ENCODE measurements at regions not wholly inside any gene's neighbourhood (a gene's known extent, or its start where the extent isn't known, plus 50 kb on each side); places are given as distances from the start of the nearest gene placed in this dataset.

DNA sequence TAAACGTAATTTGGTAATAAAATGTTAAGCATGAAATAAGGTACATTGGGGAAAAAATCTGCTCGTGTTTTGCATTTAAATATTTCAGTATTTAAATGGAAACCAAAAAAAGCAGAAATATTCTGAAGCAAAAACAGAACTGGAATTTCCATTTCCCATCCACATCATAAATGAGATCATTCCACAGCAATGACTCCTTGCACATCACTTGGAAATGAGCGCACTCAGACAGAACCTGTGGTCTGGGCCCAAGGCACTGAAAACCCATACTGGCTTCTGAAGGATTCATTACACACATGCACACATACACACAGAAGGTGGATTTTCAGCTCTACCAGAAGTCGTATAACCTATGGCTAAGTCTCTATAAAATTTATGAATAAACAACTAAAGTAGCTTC is 174.8 kb downstream of the IBTK start:
- H3K4me3 ChIP-seq (ENCODE audit: low read length) = no peak overlapping the region
- no peaks in the 10 kb centered on the region for H3K27me3 ChIP-seq (ENCODE audit: control insufficient read depth, insufficient read depth, low read length)
- 81% methylated on average over 2 of the region's 4 CpGs for WGBS (ENCODE audit: insufficient coverage, low lambda C conversion rate)
- DNase-seq = no peak
- H3K27ac ChIP-seq (ENCODE audit: low read length) = no peak overlapping the region
- H3K9me3 ChIP-seq (ENCODE audit: control insufficient read depth, low read depth, low read length) = no peaks in the 10 kb centered on the region
- H3K36me3 ChIP-seq (ENCODE audit: control insufficient read depth, insufficient read depth, low read length) = no peaks in the 10 kb centered on the region
- H3K4me1 ChIP-seq (ENCODE audit: control insufficient read depth, insufficient read depth, low read length) = no peaks in the 10 kb centered on the region

DNA sequence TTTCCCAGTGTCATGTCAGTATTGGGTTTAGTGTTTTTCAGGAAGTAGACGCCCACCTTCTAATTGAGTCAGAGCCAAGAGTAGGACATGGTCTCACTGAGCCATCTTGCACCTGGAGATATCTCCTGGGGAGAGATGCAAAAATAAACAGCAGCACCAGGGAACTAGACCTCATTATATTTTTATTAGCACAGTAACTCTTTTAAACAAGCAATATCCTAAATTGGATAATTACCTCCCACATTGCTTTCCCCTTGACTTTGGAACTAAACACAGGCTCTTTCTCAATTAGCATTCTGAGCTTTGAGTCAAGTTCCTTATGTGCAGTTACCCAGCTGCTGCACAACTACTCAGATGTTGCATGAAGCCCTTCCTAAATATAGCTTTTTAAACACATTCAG is 175.4 kb downstream of the IBTK start:
- no peaks in the 10 kb centered on the region for H3K4me1 ChIP-seq (ENCODE audit: control insufficient read depth, insufficient read depth, low read length)
- DNase-seq = no peak
- no peaks in the 10 kb centered on the region for H3K27me3 ChIP-seq (ENCODE audit: control insufficient read depth, insufficient read depth, low read length)
- H3K9me3 ChIP-seq (ENCODE audit: control insufficient read depth, low read depth, low read length) = no peaks in the 10 kb centered on the region
- no peak overlapping the region for H3K27ac ChIP-seq (ENCODE audit: low read length)
- no peaks in the 10 kb centered on the region for H3K36me3 ChIP-seq (ENCODE audit: control insufficient read depth, insufficient read depth, low read length)
- no peak overlapping the region for H3K4me3 ChIP-seq (ENCODE audit: low read length)
- WGBS (ENCODE audit: insufficient coverage, low lambda C conversion rate) = no CpG with 5 or more reads among the region's 1 CpG

DNA sequence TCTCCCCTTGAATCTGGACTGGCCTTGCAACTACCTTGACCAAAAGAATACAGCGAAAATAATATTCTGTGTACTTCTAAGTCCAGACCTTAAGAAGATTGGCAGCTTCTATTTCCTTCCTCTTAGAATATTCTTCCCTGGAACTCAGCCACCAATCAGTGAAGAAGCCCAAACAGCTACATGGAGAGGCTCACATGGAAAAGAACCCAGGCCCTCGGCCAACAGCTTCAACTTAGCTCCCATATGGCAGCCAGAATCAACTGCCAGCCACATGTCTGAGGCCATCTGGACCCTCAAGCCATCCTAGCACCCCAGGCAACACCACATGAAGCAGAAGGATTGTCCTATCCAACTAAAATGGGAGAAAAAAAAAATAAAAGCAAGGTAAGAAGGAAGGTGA is 178.8 kb downstream of the IBTK start:
- no peaks in the 10 kb centered on the region for H3K36me3 ChIP-seq (ENCODE audit: control insufficient read depth, insufficient read depth, low read length)

DNA sequence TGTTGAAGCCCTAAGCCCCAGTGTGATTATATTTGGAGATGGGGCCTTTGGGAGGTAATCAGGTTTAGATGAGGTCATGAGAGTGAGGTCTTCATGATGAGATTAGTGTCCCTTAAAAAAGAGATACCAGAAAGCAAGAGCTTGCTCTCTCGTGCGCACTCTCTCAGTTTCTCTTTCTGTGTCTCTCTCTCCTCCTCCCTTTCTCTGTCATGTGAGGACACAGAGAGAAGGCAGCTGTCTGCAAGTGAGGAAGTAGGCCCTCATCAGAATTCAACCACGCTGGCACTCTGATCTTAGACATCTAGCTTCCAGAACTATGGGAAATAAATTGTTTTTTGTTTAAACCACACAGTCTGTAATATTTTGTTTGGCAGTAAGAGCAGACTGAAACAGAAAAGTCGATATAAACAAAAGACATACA is 180.5 kb downstream of the IBTK start:
- no peak overlapping the region for H3K27ac ChIP-seq (ENCODE audit: low read length)
- no peak overlapping the region for H3K4me3 ChIP-seq (ENCODE audit: low read length)
- H3K4me1 ChIP-seq (ENCODE audit: control insufficient read depth, insufficient read depth, low read length) = no peaks in the 10 kb centered on the region
- DNase-seq = no peak
- no peaks in the 10 kb centered on the region for H3K9me3 ChIP-seq (ENCODE audit: control insufficient read depth, low read depth, low read length)
- no peaks in the 10 kb centered on the region for H3K36me3 ChIP-seq (ENCODE audit: control insufficient read depth, insufficient read depth, low read length)
- no peaks in the 10 kb centered on the region for H3K27me3 ChIP-seq (ENCODE audit: control insufficient read depth, insufficient read depth, low read length)
- 73% methylated on average over 3 of the region's 4 CpGs for WGBS (ENCODE audit: insufficient coverage, low lambda C conversion rate)

More for the DNA sequence above, 178.8 kb downstream of the IBTK start:
- no peaks in the 10 kb centered on the region for H3K4me1 ChIP-seq (ENCODE audit: control insufficient read depth, insufficient read depth, low read length)
- no peak overlapping the region for H3K27ac ChIP-seq (ENCODE audit: low read length)
- H3K9me3 ChIP-seq (ENCODE audit: control insufficient read depth, low read depth, low read length) = no peaks in the 10 kb centered on the region
- no peaks in the 10 kb centered on the region for H3K27me3 ChIP-seq (ENCODE audit: control insufficient read depth, insufficient read depth, low read length)
- 100% methylated on average over 1 of the region's 2 CpGs for WGBS (ENCODE audit: insufficient coverage, low lambda C conversion rate)
- DNase-seq = no peak
- H3K4me3 ChIP-seq (ENCODE audit: low read length) = no peak overlapping the region

DNA sequence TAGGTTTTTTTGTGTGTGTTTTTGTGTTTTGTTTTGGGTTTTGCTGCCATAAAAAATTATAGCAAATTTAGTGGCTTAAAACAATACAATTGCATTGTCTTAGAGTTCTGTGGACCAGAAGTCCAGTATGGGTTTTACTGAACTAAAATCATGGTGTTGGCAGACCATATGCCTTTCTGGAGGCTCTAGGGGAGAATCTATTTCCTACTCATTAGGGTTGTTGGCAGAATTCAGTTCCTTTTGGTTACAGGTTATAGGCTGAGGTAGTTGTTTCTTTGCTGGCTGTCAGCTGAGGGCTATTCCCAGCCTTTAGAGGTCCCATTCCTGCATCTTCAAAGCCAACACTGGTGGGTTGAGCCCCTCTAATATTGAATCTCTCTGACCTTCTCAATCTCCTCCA is 181.3 kb downstream of the IBTK start:
- no peak overlapping the region for H3K4me3 ChIP-seq (ENCODE audit: low read length)
- H3K36me3 ChIP-seq (ENCODE audit: control insufficient read depth, insufficient read depth, low read length) = no peaks in the 10 kb centered on the region
- no peak for DNase-seq
- no peaks in the 10 kb centered on the region for H3K4me1 ChIP-seq (ENCODE audit: control insufficient read depth, insufficient read depth, low read length)
- H3K9me3 ChIP-seq (ENCODE audit: control insufficient read depth, low read depth, low read length) = no peaks in the 10 kb centered on the region
- no peaks in the 10 kb centered on the region for H3K27me3 ChIP-seq (ENCODE audit: control insufficient read depth, insufficient read depth, low read length)
- no peak overlapping the region for H3K27ac ChIP-seq (ENCODE audit: low read length)

DNA sequence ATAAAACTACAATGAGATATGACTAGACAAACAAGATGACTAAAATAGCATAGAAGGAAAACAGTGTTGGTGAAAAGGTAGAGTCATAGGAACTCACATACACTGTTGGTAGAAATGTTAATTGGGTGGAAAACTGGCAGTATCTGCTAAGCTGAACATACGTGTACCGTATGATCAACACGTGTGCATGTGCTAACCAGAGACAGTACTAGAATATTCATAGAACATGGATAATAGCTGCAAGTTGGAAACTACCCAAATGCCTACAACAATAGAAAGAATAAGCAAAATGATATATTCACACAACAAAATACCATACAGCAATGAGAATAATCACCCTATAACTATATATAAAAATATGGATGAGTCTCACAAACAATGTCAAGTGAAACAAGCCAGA is 184.0 kb downstream of the IBTK start:
- Histone ChIP-seq H3K4me3 (ENCODE audit: low read length) (no peak overlapping the region), H3K4me1 (ENCODE audit: control insufficient read depth, insufficient read depth, low read length) (no peaks in the 10 kb centered on the region), H3K27ac (ENCODE audit: low read length) (no peak overlapping the region), H3K36me3 (ENCODE audit: control insufficient read depth, insufficient read depth, low read length) (no peaks in the 10 kb centered on the region), H3K9me3 (ENCODE audit: control insufficient read depth, low read depth, low read length) (no peaks in the 10 kb centered on the region), H3K27me3 (ENCODE audit: control insufficient read depth, insufficient read depth, low read length) (no peaks in the 10 kb centered on the region)
- WGBS (ENCODE audit: insufficient coverage, low lambda C conversion rate) = no CpG with 5 or more reads among the region's 3 CpGs
- DNase-seq = no peak

DNA sequence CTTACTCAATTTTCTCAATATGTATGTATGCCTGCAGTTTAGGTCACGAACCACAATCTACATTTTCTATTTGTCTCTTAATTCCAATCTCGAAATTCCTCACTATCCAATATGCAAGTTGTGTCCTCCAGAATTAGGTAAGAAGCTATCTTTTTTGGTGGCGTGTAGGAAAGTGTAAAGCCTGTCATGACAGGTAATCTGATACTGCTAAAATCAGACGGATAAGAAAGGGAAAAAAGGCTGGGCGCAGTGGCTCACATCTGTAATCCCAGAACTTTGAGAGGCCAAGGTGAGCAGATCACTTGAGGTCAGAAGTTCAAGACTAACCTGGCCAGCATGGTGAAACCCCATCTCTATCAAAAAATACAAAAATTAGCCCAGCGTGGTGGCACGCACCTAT is 185.3 kb downstream of the IBTK start:
- DNase-seq = no peak
- Histone ChIP-seq H3K4me3 (ENCODE audit: low read length) (no peak overlapping the region), H3K36me3 (ENCODE audit: control insufficient read depth, insufficient read depth, low read length) (no peaks in the 10 kb centered on the region), H3K27ac (ENCODE audit: low read length) (no peak overlapping the region), H3K4me1 (ENCODE audit: control insufficient read depth, insufficient read depth, low read length) (no peaks in the 10 kb centered on the region), H3K27me3 (ENCODE audit: control insufficient read depth, insufficient read depth, low read length) (no peaks in the 10 kb centered on the region), H3K9me3 (ENCODE audit: control insufficient read depth, low read depth, low read length) (no peaks in the 10 kb centered on the region)
- 90% methylated on average over 2 of the region's 7 CpGs for WGBS (ENCODE audit: insufficient coverage, low lambda C conversion rate)

DNA sequence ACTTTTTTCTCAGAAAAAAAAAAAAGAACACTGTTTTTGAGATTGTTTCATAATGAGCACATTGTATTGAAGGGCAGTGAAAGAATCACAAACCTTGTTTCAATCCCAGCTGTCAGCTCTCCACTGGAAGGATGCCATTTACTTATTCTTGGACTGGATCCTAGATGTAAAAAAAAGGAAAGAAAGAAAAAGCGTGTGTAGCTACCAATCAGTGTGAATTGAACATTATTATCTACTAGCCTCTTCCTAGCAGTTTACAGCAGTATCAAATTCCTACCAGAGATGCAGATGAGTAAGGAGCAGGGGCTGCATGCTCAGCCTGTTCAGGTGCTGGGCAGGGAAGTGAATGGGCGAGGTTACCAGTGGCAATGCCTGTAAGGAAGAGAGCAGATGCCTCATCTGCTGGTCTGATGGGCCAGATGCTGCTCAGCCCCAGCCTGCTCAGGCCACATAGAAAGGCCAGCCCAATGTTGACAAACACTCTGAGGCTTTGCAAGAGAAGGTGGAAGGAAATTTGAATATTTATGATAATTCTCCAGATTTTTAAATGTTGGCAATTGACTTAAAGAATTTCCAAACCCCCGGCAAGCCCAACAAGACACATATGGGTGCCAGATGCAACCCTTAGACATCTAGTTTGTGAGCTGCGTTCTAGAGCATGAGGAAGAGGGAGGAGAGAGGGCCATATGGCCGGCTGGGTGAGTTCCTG is 189.5 kb downstream of the IBTK start:
- no peak for DNase-seq
- H3K9me3 ChIP-seq (ENCODE audit: control insufficient read depth, low read depth, low read length) = no peaks in the 10 kb centered on the region
- no CpG with 5 or more reads among the region's 5 CpGs for WGBS (ENCODE audit: insufficient coverage, low lambda C conversion rate)
- no peak overlapping the region for H3K27ac ChIP-seq (ENCODE audit: low read length)
- no peaks in the 10 kb centered on the region for H3K36me3 ChIP-seq (ENCODE audit: control insufficient read depth, insufficient read depth, low read length)
- no peaks in the 10 kb centered on the region for H3K4me1 ChIP-seq (ENCODE audit: control insufficient read depth, insufficient read depth, low read length)
- H3K27me3 ChIP-seq (ENCODE audit: control insufficient read depth, insufficient read depth, low read length) = no peaks in the 10 kb centered on the region
- H3K4me3 ChIP-seq (ENCODE audit: low read length) = no peak overlapping the region

DNA sequence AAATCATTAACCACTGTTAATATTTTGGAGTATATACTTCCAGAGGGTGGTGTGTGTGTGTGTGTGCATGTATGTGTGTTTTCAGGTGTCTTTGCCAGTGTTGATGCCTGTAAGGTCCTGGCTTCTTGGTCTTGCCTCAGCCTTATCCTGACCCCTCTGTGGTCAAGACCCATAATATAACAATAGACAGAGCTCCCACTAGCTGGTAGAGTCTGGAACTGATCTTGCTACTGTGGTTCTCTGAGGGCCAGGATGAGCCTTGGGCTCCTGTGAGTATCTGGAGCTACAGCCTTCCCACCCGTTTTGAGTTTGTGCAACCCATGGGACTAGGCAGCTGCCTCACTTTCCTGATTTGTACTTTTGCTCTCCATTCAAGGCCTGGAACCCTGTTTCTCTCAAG is 191.0 kb downstream of the IBTK start:
- Histone ChIP-seq H3K4me1 (ENCODE audit: control insufficient read depth, insufficient read depth, low read length) (no peaks in the 10 kb centered on the region), H3K27me3 (ENCODE audit: control insufficient read depth, insufficient read depth, low read length) (no peaks in the 10 kb centered on the region), H3K9me3 (ENCODE audit: control insufficient read depth, low read depth, low read length) (no peaks in the 10 kb centered on the region), H3K27ac (ENCODE audit: low read length) (no peak overlapping the region), H3K36me3 (ENCODE audit: control insufficient read depth, insufficient read depth, low read length) (no peaks in the 10 kb centered on the region), H3K4me3 (ENCODE audit: low read length) (no peak overlapping the region)
- DNase-seq = no peak
- WGBS (ENCODE audit: insufficient coverage, low lambda C conversion rate) = no CpG with 5 or more reads among the region's 1 CpG

DNA sequence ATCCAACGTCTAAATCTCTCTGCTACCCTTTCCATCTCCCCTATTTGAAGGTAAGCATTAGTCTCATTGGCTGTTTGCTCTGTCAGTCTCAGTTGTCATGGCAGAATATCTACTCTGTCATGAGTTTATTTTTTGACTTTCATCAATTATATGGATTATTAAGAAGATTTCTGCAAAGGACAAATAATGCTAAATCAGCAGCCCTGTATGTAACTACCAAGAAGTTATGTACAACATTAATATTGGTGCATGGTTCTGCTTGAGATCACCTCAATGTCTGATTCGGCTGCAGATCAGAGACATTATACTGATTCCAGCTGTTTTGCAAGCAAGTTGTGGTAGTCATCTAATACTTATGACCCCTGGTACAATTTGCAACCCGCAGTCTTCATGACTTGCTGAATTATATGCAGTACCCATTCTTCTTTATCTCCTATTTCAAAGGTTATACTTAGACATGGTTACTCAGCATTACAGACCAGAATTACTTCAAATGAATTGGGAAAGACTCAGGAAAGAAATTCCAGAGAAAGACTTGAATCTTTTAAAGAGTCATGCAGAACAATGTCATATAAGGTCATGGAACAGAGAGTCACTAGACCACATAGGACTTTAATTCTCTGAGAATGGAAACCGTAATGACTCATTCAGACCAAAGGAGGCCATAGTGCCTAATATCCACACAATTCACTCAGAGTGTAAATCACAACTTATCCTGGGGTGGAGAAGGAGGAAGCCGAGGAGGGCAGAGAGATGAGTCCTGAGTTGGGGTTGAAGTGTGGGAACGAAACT is 201.4 kb downstream of the IBTK start:
- Histone ChIP-seq H3K4me3 (ENCODE audit: low read length) (no peak overlapping the region), H3K4me1 (ENCODE audit: control insufficient read depth, insufficient read depth, low read length) (no peaks in the 10 kb centered on the region), H3K9me3 (ENCODE audit: control insufficient read depth, low read depth, low read length) (no peaks in the 10 kb centered on the region), H3K36me3 (ENCODE audit: control insufficient read depth, insufficient read depth, low read length) (no peaks in the 10 kb centered on the region), H3K27me3 (ENCODE audit: control insufficient read depth, insufficient read depth, low read length) (no peaks in the 10 kb centered on the region), H3K27ac (ENCODE audit: low read length) (no peak overlapping the region)
- WGBS (ENCODE audit: insufficient coverage, low lambda C conversion rate) = 94% methylated on average over 2 of the region's 6 CpGs
- peak in 1 of 2 donors; percentile 7 for DNase-seq
